ENCODE measurements at regions not wholly inside any gene's neighbourhood (a gene's known extent, or its start where the extent isn't known, plus 50 kb on each side); places are given as distances from the start of the nearest gene placed in this dataset.
A peak's percentile ranks its signal among the peaks of the same experiment; 100 is the strongest.

GRCh38 chr6:105844275-105844883 lies 241.8 kb upstream of the PRDM1 start:
- TF ChIP-seq CTCF (IDR thresholded peaks at IDR 0.05; ENCODE audit: low read depth, low read length) (no peak), MAX (IDR thresholded peaks at IDR 0.05; ENCODE audit: low read depth, low read length) (no peak), MYC (IDR thresholded peaks at IDR 0.05; ENCODE audit: low read depth, low read length) (no peak), POLR2A (IDR thresholded peaks at IDR 0.05; ENCODE audit: extremely low read depth, insufficient read length) (no peak)
- no peak overlapping the region for H3K4me3 ChIP-seq (ENCODE audit: low read depth, low read length)
- DNase-seq (ENCODE audit: low read depth) = no peak

GRCh38 chr6:105839266-105839665 lies 246.9 kb upstream of the PRDM1 start:
- no peak for DNase-seq (ENCODE audit: low read depth)
- TF ChIP-seq MYC (IDR thresholded peaks at IDR 0.05; ENCODE audit: low read depth, low read length) = no peak
- no peak for TF ChIP-seq MAX (IDR thresholded peaks at IDR 0.05; ENCODE audit: low read depth, low read length)
- no peak for TF ChIP-seq CTCF (IDR thresholded peaks at IDR 0.05; ENCODE audit: low read depth, low read length)
- no peak for TF ChIP-seq POLR2A (IDR thresholded peaks at IDR 0.05; ENCODE audit: extremely low read depth, insufficient read length)
- H3K4me3 ChIP-seq (ENCODE audit: low read depth, low read length) = no peak overlapping the region

- no peak overlapping the region for H3K4me3 ChIP-seq (ENCODE audit: low read depth, low read length)
- TF ChIP-seq MYC (IDR thresholded peaks at IDR 0.05; ENCODE audit: low read depth, low read length) = no peak
- no peak for TF ChIP-seq MAX (IDR thresholded peaks at IDR 0.05; ENCODE audit: low read depth, low read length)
- no peak for TF ChIP-seq POLR2A (IDR thresholded peaks at IDR 0.05; ENCODE audit: extremely low read depth, insufficient read length)
- no peak for TF ChIP-seq CTCF (IDR thresholded peaks at IDR 0.05; ENCODE audit: low read depth, low read length)
- DNase-seq (ENCODE audit: low read depth) = no peak
Observed at GRCh38 chr6:105838171-105838570, 248.0 kb upstream of the PRDM1 start.

- DNase-seq (ENCODE audit: low read depth) = no peak
- no peak overlapping the region for H3K4me3 ChIP-seq (ENCODE audit: low read depth, low read length)
- TF ChIP-seq POLR2A (IDR thresholded peaks at IDR 0.05; ENCODE audit: extremely low read depth, insufficient read length) = no peak
Observed at GRCh38 chr6:105836889-105837288, 249.2 kb upstream of the PRDM1 start.

GRCh38 chr6:105836379-105836778 lies 249.8 kb upstream of the PRDM1 start:
- no peak for TF ChIP-seq POLR2A (IDR thresholded peaks at IDR 0.05; ENCODE audit: extremely low read depth, insufficient read length)
- TF ChIP-seq CTCF (IDR thresholded peaks at IDR 0.05; ENCODE audit: low read depth, low read length) = no peak
- TF ChIP-seq MYC (IDR thresholded peaks at IDR 0.05; ENCODE audit: low read depth, low read length) = no peak
- no peak for TF ChIP-seq MAX (IDR thresholded peaks at IDR 0.05; ENCODE audit: low read depth, low read length)
- DNase-seq (ENCODE audit: low read depth) = no peak

GRCh38 chr6:105835373-105835772 lies 250.8 kb upstream of the PRDM1 start:
- peak; percentile 67 for TF ChIP-seq CTCF (IDR thresholded peaks at IDR 0.05; ENCODE audit: low read depth, low read length)
- TF ChIP-seq POLR2A (IDR thresholded peaks at IDR 0.05; ENCODE audit: extremely low read depth, insufficient read length) = no peak
- peak; percentile 51; the same call in 1 of the 2 replicates for TF ChIP-seq MAX (IDR thresholded peaks at IDR 0.05; ENCODE audit: low read depth, low read length)
- peak; percentile 60; the same call in 1 of the 2 replicates for TF ChIP-seq MYC (IDR thresholded peaks at IDR 0.05; ENCODE audit: low read depth, low read length)
- no peak overlapping the region for H3K4me3 ChIP-seq (ENCODE audit: low read depth, low read length)
- peak; percentile 83 for DNase-seq (ENCODE audit: low read depth)

More at GRCh38 chr6:105836379-105836778, 249.8 kb upstream of the PRDM1 start:
- H3K4me3 ChIP-seq (ENCODE audit: low read depth, low read length) = no peak overlapping the region
